WERI-Rb-1 (cell line): ENCODE measurements at regions not wholly inside any gene's neighbourhood (a gene's known extent, or its start where the extent isn't known, plus 50 kb on each side); places are given as distances from the start of the nearest gene placed in this dataset.

ENCODE experiments used
- DNase-seq: peaks from one replicate; pipeline ENCODE4 v3.0.0-alpha.2; 2020
- H3K27ac ChIP-seq: fragments of 250-450 bp; sonication (Bioruptor Pico); 2 replicates; pipeline ENCODE4 v1.5.1; 2020; ENCODE audit warnings: mild to moderate bottlenecking, moderate library complexity
- H3K27me3 ChIP-seq: fragments of 250-450 bp; sonication (Bioruptor Pico); 2 replicates; pipeline ENCODE4 v1.5.1; 2021; ENCODE audit warnings: mild to moderate bottlenecking, low read depth, moderate library complexity; ENCODE audit not compliant: insufficient read depth, severe bottlenecking
- H3K36me3 ChIP-seq: fragments of 250-450 bp; sonication (Bioruptor Pico); 2 replicates; pipeline ENCODE4 v1.5.1; 2020; ENCODE audit warnings: mild to moderate bottlenecking, moderate library complexity
- H3K4me3 ChIP-seq: 2 replicates; pipeline ENCODE4 v1.5.1; 2011; ENCODE audit warnings: low read depth, mild to moderate bottlenecking, control low read depth, low read length
- H3K9me3 ChIP-seq: fragments of 250-450 bp; sonication (Bioruptor Pico); 2 replicates; pipeline ENCODE4 v1.5.1; 2021; ENCODE audit warnings: mild to moderate bottlenecking, moderate library complexity; ENCODE audit not compliant: severe bottlenecking
- TF ChIP-seq, protein P1 (sequence below): IDR thresholded peaks from 2 replicates; pipeline ENCODE4 v1.5.1; 2011; ENCODE audit warnings: low read depth, mild to moderate bottlenecking, control low read depth, inconsistent platforms, low read length

DNA sequence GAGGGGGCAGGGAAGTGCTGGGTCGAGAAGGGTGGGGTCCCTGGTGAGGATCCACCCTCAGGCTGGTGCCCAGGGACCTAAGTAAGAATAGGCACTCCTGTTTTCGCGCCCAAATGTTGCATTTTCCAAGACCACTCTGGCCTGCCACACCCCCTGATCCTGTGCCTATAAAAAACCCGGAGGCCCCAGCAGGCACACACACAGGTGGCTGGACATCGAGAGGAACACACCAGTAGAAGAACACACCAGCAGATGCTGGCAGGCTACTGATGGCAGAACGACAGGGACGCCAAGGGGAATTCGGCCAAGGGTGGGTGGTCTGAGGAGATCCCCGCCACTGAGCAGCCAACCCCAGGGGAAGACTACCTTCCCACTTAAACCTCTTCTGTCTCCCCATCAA is 633.9 kb upstream of the POT1 start:
- H3K27me3 ChIP-seq, result no peaks in the 10 kb centered on the region
- no peaks in the 10 kb centered on the region for H3K36me3 ChIP-seq
- no peak overlapping the region for H3K27ac ChIP-seq
- no peaks in the 10 kb centered on the region for H3K9me3 ChIP-seq
- no peak overlapping the region for H3K4me3 ChIP-seq
- no peak for DNase-seq
- TF ChIP-seq, protein P1, sequence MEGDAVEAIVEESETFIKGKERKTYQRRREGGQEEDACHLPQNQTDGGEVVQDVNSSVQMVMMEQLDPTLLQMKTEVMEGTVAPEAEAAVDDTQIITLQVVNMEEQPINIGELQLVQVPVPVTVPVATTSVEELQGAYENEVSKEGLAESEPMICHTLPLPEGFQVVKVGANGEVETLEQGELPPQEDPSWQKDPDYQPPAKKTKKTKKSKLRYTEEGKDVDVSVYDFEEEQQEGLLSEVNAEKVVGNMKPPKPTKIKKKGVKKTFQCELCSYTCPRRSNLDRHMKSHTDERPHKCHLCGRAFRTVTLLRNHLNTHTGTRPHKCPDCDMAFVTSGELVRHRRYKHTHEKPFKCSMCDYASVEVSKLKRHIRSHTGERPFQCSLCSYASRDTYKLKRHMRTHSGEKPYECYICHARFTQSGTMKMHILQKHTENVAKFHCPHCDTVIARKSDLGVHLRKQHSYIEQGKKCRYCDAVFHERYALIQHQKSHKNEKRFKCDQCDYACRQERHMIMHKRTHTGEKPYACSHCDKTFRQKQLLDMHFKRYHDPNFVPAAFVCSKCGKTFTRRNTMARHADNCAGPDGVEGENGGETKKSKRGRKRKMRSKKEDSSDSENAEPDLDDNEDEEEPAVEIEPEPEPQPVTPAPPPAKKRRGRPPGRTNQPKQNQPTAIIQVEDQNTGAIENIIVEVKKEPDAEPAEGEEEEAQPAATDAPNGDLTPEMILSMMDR, result no peak

DNA sequence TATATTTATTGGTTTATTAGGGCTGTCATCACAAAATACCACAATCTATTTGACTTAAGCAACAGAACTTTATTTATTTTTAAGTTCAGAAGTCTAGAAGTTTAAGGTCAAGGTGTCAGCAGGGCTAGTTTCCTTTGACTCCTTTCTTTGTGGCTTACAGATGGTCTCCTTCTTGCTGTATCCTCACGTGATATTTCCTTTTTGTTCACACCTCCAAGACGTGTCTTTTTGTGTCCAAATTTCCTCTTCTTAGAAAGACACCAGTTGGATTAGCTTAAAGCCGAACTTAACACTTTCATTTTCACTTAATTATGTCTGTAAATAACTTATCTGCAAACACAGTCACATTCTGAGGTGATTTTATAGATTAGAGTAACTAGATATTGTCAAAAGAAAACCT is 631.4 kb upstream of the POT1 start:
- Histone ChIP-seq H3K36me3 (no peaks in the 10 kb centered on the region), H3K9me3 (no peaks in the 10 kb centered on the region), H3K27ac (no peak overlapping the region), H3K4me3 (no peak overlapping the region), H3K27me3 (no peaks in the 10 kb centered on the region)
- DNase-seq, result no peak
- TF ChIP-seq, protein P1, result no peak

DNA sequence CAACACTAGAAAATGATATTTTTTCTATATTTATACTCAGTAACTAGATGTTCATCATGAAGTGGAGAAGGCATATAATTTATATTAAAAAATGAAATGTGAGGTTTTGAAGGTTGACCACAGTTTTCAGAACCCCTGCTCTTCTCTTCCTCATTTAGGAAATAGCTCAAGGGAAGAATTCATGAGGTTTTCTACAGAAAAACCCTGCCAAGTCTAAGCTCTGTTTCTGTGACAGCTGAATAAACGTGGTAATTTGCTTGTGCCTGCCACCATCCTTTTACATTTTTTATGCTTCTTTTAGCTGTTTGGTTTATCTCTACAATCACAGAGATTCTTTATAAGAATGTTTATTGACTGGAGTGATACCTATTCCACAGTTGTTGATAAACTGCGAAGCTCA is 630.3 kb upstream of the POT1 start:
- no peak for DNase-seq
- Histone ChIP-seq H3K4me3 (no peak overlapping the region), H3K9me3 (no peaks in the 10 kb centered on the region), H3K27me3 (no peaks in the 10 kb centered on the region), H3K27ac (no peak overlapping the region), H3K36me3 (no peaks in the 10 kb centered on the region)
- TF ChIP-seq, protein P1, result no peak

DNA sequence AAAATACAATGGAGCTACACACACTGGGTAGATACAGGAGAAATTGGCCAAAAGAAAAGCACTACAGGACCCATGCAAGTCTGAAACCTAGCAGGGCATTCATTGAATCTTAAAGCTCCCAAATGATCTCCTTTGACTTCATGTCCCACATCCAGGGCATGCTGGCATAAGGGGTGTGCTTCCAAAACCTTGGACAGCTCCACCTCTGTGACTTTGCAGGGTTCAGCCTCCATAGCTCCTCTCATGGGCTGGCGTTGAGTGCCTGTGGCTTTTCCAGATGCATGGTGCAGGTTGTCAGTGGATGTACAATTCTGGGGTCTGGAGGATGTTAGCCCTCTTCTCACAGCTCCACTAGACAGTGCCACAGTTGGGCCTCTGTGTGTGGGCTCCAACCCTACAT is 626.3 kb upstream of the POT1 start:
- no peaks in the 10 kb centered on the region for H3K36me3 ChIP-seq
- H3K4me3 ChIP-seq, result no peak overlapping the region
- DNase-seq, result no peak
- no peaks in the 10 kb centered on the region for H3K9me3 ChIP-seq
- TF ChIP-seq, protein P1, result no peak
- H3K27ac ChIP-seq, result no peak overlapping the region
- H3K27me3 ChIP-seq, result no peaks in the 10 kb centered on the region

DNA sequence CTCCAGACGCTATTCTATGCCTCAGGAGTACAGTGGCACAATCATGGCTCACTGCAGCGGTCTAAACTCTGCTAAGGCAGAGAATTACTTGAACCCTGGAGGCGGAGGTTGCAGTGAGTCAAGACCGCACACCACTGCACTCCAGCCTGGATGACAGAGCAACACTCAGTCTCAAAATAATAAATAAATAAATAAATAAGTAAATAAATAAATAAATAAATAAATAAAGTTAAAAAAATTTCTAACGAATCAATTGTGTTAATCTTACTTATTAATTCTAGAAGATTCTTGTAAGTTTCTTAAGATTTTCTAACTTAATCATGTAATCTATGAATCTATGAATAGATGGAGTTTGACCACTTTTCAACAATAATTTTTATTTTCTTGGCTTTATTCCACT is 621.4 kb upstream of the POT1 start:
- Histone ChIP-seq H3K4me3 (no peak overlapping the region), H3K36me3 (no peaks in the 10 kb centered on the region), H3K9me3 (no peaks in the 10 kb centered on the region), H3K27me3 (no peaks in the 10 kb centered on the region), H3K27ac (no peak overlapping the region)
- TF ChIP-seq, protein P1, result no peak
- no peak for DNase-seq

DNA sequence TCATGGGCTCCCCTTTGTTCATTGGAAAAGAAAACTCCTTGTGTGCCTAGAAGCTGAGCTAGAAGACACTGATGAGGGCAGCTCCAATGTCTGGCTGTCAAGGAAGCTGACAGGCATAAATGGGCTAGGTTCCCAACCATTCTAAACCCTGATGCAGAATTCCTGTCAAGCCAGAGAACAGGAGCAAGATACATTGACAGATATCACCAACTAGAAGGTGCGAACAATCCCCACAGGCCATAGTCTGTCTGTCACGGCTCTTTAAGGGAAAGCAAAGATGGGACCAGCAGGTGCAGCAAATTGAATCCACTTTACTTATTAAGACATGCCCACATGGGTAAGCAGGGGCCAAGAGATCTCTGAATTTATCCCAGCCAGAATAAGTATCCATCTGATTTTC is 617.9 kb upstream of the POT1 start:
- TF ChIP-seq, protein P1, result no peak
- Histone ChIP-seq H3K27ac (no peak overlapping the region), H3K9me3 (no peaks in the 10 kb centered on the region), H3K27me3 (no peaks in the 10 kb centered on the region), H3K4me3 (no peak overlapping the region), H3K36me3 (no peaks in the 10 kb centered on the region)
- no peak for DNase-seq
